ENCODE measurements at regions not wholly inside any gene's neighbourhood (a gene's known extent, or its start where the extent isn't known, plus 50 kb on each side); places are given as distances from the start of the nearest gene placed in this dataset.

GRCh38 chr20:55880361-55880760, 125.0 kb downstream of the CBLN4 start:
- ChIA-PET POLR2A (no interaction called here), CTCF (no interaction called here)
- H3K27me3 Mint-ChIP-seq: no peaks in the 10 kb centered on the region
- no peaks in the 10 kb centered on the region for H3K36me3 Mint-ChIP-seq (ENCODE audit: low read depth)
- H3K4me3 Mint-ChIP-seq: no peak overlapping the region
- H3K4me1 Mint-ChIP-seq: no peaks in the 10 kb centered on the region
- peaks cover 13% of the 10 kb centered on the region for H3K9me3 Mint-ChIP-seq
- no peak for DNase-seq
- H3K27ac Mint-ChIP-seq: no peak overlapping the region

GRCh38 chr20:55855052-55855451, 150.3 kb downstream of the CBLN4 start:
- DNase-seq: no peak
- ChIA-PET POLR2A (no interaction called here), CTCF (no interaction called here)
- Mint-ChIP-seq H3K36me3 (ENCODE audit: low read depth) (no peaks in the 10 kb centered on the region), H3K9me3 (peaks cover 17% of the 10 kb centered on the region), H3K4me1 (no peaks in the 10 kb centered on the region), H3K27me3 (no peaks in the 10 kb centered on the region), H3K4me3 (no peak overlapping the region), H3K27ac (no peak overlapping the region)

- peaks cover 17% of the 10 kb centered on the region for H3K9me3 Mint-ChIP-seq
- no peak for DNase-seq
- no peak overlapping the region for H3K4me3 Mint-ChIP-seq
- no peaks in the 10 kb centered on the region for H3K27me3 Mint-ChIP-seq
- CTCF ChIA-PET: no interaction called here
- H3K4me1 Mint-ChIP-seq: no peaks in the 10 kb centered on the region
- no peak overlapping the region for H3K27ac Mint-ChIP-seq
- no peaks in the 10 kb centered on the region for H3K36me3 Mint-ChIP-seq (ENCODE audit: low read depth)
- POLR2A ChIA-PET: no interaction called here
These were observed 175.0 kb downstream of the CBLN4 start for GRCh38 chr20:55830121-55830827.

GRCh38 chr20:55805138-55805537, 200.2 kb downstream of the CBLN4 start:
- no peak for DNase-seq
- Mint-ChIP-seq H3K4me3 (no peak overlapping the region), H3K27me3 (no peaks in the 10 kb centered on the region), H3K9me3 (no peaks in the 10 kb centered on the region), H3K36me3 (ENCODE audit: low read depth) (no peaks in the 10 kb centered on the region), H3K27ac (no peak overlapping the region), H3K4me1 (no peaks in the 10 kb centered on the region)
- CTCF ChIA-PET: no interaction called here
- POLR2A ChIA-PET: no interaction called here

GRCh38 chr20:55800552-55801245, 204.6 kb downstream of the CBLN4 start:
- CTCF ChIA-PET: no interaction called here
- DNase-seq: no peak
- POLR2A ChIA-PET: no interaction called here
- H3K9me3 Mint-ChIP-seq: peaks cover 12% of the 10 kb centered on the region
- no peaks in the 10 kb centered on the region for H3K36me3 Mint-ChIP-seq (ENCODE audit: low read depth)
- H3K27me3 Mint-ChIP-seq: no peaks in the 10 kb centered on the region
- no peak overlapping the region for H3K4me3 Mint-ChIP-seq
- H3K4me1 Mint-ChIP-seq: no peaks in the 10 kb centered on the region
- no peak overlapping the region for H3K27ac Mint-ChIP-seq

GRCh38 chr20:55793986-55794385, 211.3 kb downstream of the CBLN4 start:
- CTCF ChIA-PET: no interaction called here
- Mint-ChIP-seq H3K27me3 (no peaks in the 10 kb centered on the region), H3K9me3 (peaks cover 24% of the 10 kb centered on the region), H3K4me1 (no peaks in the 10 kb centered on the region), H3K36me3 (ENCODE audit: low read depth) (no peaks in the 10 kb centered on the region), H3K27ac (no peak overlapping the region), H3K4me3 (no peak overlapping the region)
- POLR2A ChIA-PET: no interaction called here
- no peak for DNase-seq

- Mint-ChIP-seq H3K4me3 (no peak overlapping the region), H3K27ac (no peak overlapping the region), H3K4me1 (no peaks in the 10 kb centered on the region), H3K36me3 (ENCODE audit: low read depth) (no peaks in the 10 kb centered on the region), H3K9me3 (peaks cover 21% of the 10 kb centered on the region), H3K27me3 (no peaks in the 10 kb centered on the region)
- ChIA-PET POLR2A (no interaction called here), CTCF (no interaction called here)
- no peak for DNase-seq
These were observed 213.3 kb downstream of the CBLN4 start for GRCh38 chr20:55792049-55792448.

GRCh38 chr20:55790178-55790577, 215.1 kb downstream of the CBLN4 start:
- H3K27me3 Mint-ChIP-seq: no peaks in the 10 kb centered on the region
- H3K4me1 Mint-ChIP-seq: no peaks in the 10 kb centered on the region
- ChIA-PET CTCF (no interaction called here), POLR2A (no interaction called here)
- no peak for DNase-seq
- H3K4me3 Mint-ChIP-seq: no peak overlapping the region
- H3K9me3 Mint-ChIP-seq: peaks cover 15% of the 10 kb centered on the region
- H3K27ac Mint-ChIP-seq: no peak overlapping the region
- no peaks in the 10 kb centered on the region for H3K36me3 Mint-ChIP-seq (ENCODE audit: low read depth)

- DNase-seq: no peak
- POLR2A ChIA-PET: no interaction called here
- H3K9me3 Mint-ChIP-seq: peaks cover 6% of the 10 kb centered on the region
- H3K36me3 Mint-ChIP-seq (ENCODE audit: low read depth): no peaks in the 10 kb centered on the region
- CTCF ChIA-PET: no interaction called here
- no peaks in the 10 kb centered on the region for H3K4me1 Mint-ChIP-seq
- H3K4me3 Mint-ChIP-seq: no peak overlapping the region
- H3K27ac Mint-ChIP-seq: no peak overlapping the region
- H3K27me3 Mint-ChIP-seq: no peaks in the 10 kb centered on the region
These were observed 221.3 kb downstream of the CBLN4 start for GRCh38 chr20:55784036-55784435.

GRCh38 chr20:55783381-55783780, 221.9 kb downstream of the CBLN4 start:
- H3K4me1 Mint-ChIP-seq: no peaks in the 10 kb centered on the region
- POLR2A ChIA-PET: no interaction called here
- peaks cover 6% of the 10 kb centered on the region for H3K9me3 Mint-ChIP-seq
- H3K27ac Mint-ChIP-seq: no peak overlapping the region
- CTCF ChIA-PET: no interaction called here
- H3K27me3 Mint-ChIP-seq: no peaks in the 10 kb centered on the region
- H3K36me3 Mint-ChIP-seq (ENCODE audit: low read depth): no peaks in the 10 kb centered on the region
- H3K4me3 Mint-ChIP-seq: no peak overlapping the region
- no peak for DNase-seq

GRCh38 chr20:55782912-55783253, 222.4 kb downstream of the CBLN4 start:
- Mint-ChIP-seq H3K36me3 (ENCODE audit: low read depth) (no peaks in the 10 kb centered on the region), H3K4me1 (no peaks in the 10 kb centered on the region), H3K27ac (no peak overlapping the region), H3K4me3 (no peak overlapping the region), H3K9me3 (peaks cover 5% of the 10 kb centered on the region), H3K27me3 (no peaks in the 10 kb centered on the region)
- CTCF ChIA-PET: no interaction called here
- DNase-seq: no peak
- POLR2A ChIA-PET: no interaction called here

- CTCF ChIA-PET: no interaction called here
- Mint-ChIP-seq H3K4me1 (no peaks in the 10 kb centered on the region), H3K27me3 (no peaks in the 10 kb centered on the region), H3K36me3 (ENCODE audit: low read depth) (no peaks in the 10 kb centered on the region), H3K27ac (no peak overlapping the region), H3K4me3 (no peak overlapping the region), H3K9me3 (peaks cover 3% of the 10 kb centered on the region)
- no peak for DNase-seq
- POLR2A ChIA-PET: no interaction called here
These were observed 223.0 kb downstream of the CBLN4 start for GRCh38 chr20:55782224-55782911.

- no peak for DNase-seq
- Mint-ChIP-seq H3K9me3 (peaks cover 3% of the 10 kb centered on the region), H3K36me3 (ENCODE audit: low read depth) (no peaks in the 10 kb centered on the region), H3K4me3 (no peak overlapping the region), H3K27ac (no peak overlapping the region), H3K27me3 (no peaks in the 10 kb centered on the region), H3K4me1 (no peaks in the 10 kb centered on the region)
- CTCF ChIA-PET: interaction anchor here (0.5 to 1.2 kb wide), 2 partner anchors 36 to 344 kb away, joined by 3 read pairs; no protein-coding TSS in a partner anchor
- POLR2A ChIA-PET: no interaction called here
These were observed 226.5 kb downstream of the CBLN4 start for GRCh38 chr20:55778796-55779195.

- no peak overlapping the region for H3K4me3 Mint-ChIP-seq
- H3K9me3 Mint-ChIP-seq: peaks cover 3% of the 10 kb centered on the region
- CTCF ChIA-PET: interaction anchor here (1.2 kb wide), 1 partner anchor 34 kb away, joined by 3 read pairs; no protein-coding TSS in a partner anchor
- no peaks in the 10 kb centered on the region for H3K27me3 Mint-ChIP-seq
- no peaks in the 10 kb centered on the region for H3K4me1 Mint-ChIP-seq
- H3K27ac Mint-ChIP-seq: no peak overlapping the region
- no peaks in the 10 kb centered on the region for H3K36me3 Mint-ChIP-seq (ENCODE audit: low read depth)
- DNase-seq: no peak
- POLR2A ChIA-PET: no interaction called here
These were observed 227.7 kb downstream of the CBLN4 start for GRCh38 chr20:55777641-55778040.

All from activated CD4-positive, alpha-beta T cell treated with anti-CD3 and anti-CD28 coated beads, Interleukin-2, amount 10 ng/mL, durations not matched to agents 7 days and 5 days (primary cell).